ENCODE measurements at regions not wholly inside any gene's neighbourhood (a gene's known extent, or its start where the extent isn't known, plus 50 kb on each side); places are given as distances from the start of the nearest gene placed in this dataset.

GRCh38 chr3:81923038-81923437 lies 161.6 kb upstream of the GBE1 start:
- Histone ChIP-seq H3K4me1 (no peaks in the 10 kb centered on the region), H3K4me3 (no peak overlapping the region), H3K36me3 (no peaks in the 10 kb centered on the region), H3K27ac (no peak overlapping the region), H3K27me3 (ENCODE audit: low read depth) (no peaks in the 10 kb centered on the region), H3K9me3 (no peaks in the 10 kb centered on the region)
- no peak for DNase-seq
- TF ChIP-seq, protein P1, sequence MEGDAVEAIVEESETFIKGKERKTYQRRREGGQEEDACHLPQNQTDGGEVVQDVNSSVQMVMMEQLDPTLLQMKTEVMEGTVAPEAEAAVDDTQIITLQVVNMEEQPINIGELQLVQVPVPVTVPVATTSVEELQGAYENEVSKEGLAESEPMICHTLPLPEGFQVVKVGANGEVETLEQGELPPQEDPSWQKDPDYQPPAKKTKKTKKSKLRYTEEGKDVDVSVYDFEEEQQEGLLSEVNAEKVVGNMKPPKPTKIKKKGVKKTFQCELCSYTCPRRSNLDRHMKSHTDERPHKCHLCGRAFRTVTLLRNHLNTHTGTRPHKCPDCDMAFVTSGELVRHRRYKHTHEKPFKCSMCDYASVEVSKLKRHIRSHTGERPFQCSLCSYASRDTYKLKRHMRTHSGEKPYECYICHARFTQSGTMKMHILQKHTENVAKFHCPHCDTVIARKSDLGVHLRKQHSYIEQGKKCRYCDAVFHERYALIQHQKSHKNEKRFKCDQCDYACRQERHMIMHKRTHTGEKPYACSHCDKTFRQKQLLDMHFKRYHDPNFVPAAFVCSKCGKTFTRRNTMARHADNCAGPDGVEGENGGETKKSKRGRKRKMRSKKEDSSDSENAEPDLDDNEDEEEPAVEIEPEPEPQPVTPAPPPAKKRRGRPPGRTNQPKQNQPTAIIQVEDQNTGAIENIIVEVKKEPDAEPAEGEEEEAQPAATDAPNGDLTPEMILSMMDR (IDR thresholded peaks at IDR 0.05) = no peak
- no peak for ATAC-seq
- intact Hi-C loops (cut with DNase I) = no loop called here

GRCh38 chr3:81922404-81922803 lies 161.0 kb upstream of the GBE1 start:
- no peaks in the 10 kb centered on the region for H3K4me1 ChIP-seq
- no peaks in the 10 kb centered on the region for H3K36me3 ChIP-seq
- H3K27me3 ChIP-seq (ENCODE audit: low read depth) = no peaks in the 10 kb centered on the region
- DNase-seq (no peak), ATAC-seq (no peak)
- TF ChIP-seq, protein P1 (IDR thresholded peaks at IDR 0.05) = no peak
- H3K4me3 ChIP-seq = no peak overlapping the region
- intact Hi-C loops (cut with DNase I) = no loop called here
- no peaks in the 10 kb centered on the region for H3K9me3 ChIP-seq
- no peak overlapping the region for H3K27ac ChIP-seq

DNA sequence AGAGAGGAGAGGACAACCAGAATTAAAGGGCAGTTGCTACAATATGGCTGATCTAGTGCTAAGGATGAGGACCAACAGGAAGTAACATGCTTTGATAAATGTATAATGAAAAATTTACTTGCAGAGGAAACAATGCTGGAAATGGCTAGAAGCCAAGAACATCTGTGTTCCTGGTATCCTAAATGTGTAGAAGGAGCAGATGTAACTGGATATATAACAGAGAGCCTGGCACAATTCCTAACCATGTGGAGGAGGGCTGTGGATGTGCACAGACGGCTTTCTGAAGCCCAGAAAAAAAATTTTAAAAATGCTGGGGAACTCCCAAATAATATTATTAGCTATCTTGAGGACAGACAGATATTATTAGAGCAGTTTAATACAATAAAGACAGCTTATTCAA lies 159.4 kb upstream of the GBE1 start:
- Histone ChIP-seq H3K9me3 (no peaks in the 10 kb centered on the region), H3K4me1 (no peaks in the 10 kb centered on the region), H3K36me3 (no peaks in the 10 kb centered on the region), H3K27me3 (ENCODE audit: low read depth) (no peaks in the 10 kb centered on the region), H3K4me3 (no peak overlapping the region), H3K27ac (no peak overlapping the region)
- intact Hi-C loops (cut with DNase I) = no loop called here
- TF ChIP-seq, protein P1 (IDR thresholded peaks at IDR 0.05) = no peak
- DNase-seq (no peak), ATAC-seq (no peak)

DNA sequence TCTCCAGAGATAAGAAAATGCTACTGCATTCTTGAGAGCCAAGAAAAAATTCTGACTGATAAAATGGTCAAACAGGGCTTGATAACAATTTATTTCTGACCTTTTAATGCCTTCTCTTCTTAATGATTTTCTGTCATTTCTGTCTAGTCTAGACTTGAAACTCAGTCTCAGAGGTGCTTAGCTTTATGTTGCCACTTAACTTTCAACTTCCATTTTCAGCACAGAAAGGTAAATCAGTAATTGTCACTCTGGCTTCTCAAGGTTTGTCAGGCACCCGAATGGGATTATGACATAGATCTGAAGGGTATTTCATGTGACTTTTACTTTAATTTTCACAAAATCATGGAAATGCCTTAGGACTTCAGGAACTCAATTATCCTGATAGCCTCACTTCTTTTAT lies 155.4 kb upstream of the GBE1 start:
- Histone ChIP-seq H3K4me1 (no peaks in the 10 kb centered on the region), H3K36me3 (no peaks in the 10 kb centered on the region), H3K4me3 (no peak overlapping the region), H3K9me3 (no peaks in the 10 kb centered on the region), H3K27me3 (ENCODE audit: low read depth) (no peaks in the 10 kb centered on the region), H3K27ac (no peak overlapping the region)
- intact Hi-C loops (cut with DNase I) = no loop called here
- no peak for ATAC-seq
- TF ChIP-seq, protein P1 (IDR thresholded peaks at IDR 0.05) = no peak
- DNase-seq = no peak

DNA sequence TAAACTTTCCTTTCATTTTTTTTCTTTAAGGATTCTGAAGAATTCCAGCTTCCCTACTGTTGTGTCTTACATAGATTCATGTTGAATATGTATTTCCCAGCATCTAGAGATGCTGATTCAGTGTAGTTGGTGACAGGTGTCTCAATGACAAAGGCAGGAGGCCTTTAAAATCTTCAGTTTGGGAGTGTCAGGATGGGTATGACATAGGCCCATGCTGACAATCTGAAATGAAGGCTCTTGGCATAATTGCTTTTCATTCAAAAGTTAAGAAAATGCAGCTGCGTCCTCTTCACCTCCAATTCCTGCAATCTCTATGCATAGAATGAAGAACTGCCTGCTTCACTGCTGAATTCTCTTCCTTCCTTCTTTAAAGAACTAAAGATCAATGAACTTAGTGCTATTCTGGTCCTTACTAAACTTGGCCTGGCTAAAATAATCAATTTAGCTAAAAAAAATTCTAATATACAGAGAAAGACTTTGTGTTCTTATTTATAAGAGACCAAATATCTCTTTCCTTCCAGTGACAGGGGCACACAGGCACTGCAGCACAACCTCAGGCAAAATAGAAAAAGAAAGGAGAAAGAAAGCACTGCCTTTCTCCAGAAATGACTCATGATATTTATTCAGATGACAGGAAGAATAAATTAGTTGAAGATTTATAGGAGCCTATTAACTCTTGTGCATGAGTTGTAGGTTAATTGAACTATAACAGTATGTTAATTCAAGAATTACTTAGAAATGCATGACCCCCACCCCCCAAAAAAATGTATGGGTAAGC lies 152.6 kb upstream of the GBE1 start:
- ATAC-seq (no peak), DNase-seq (no peak)
- Histone ChIP-seq H3K4me3 (no peak overlapping the region), H3K36me3 (no peaks in the 10 kb centered on the region), H3K27me3 (ENCODE audit: low read depth) (no peaks in the 10 kb centered on the region), H3K27ac (no peak overlapping the region), H3K4me1 (no peaks in the 10 kb centered on the region), H3K9me3 (no peaks in the 10 kb centered on the region)
- intact Hi-C loops (cut with DNase I) = no loop called here
- TF ChIP-seq, protein P1 (IDR thresholded peaks at IDR 0.05) = no peak
